Prostate gland (tissue), 2 donors: ENCODE measurements at regions not wholly inside any gene's neighbourhood (a gene's known extent, or its start where the extent isn't known, plus 50 kb on each side); places are given as distances from the start of the nearest gene placed in this dataset.

Experiments used
- DNase-seq: peaks from one replicate; pipeline ENCODE4 v3.0.0-alpha.2; 2019; ENCODE audit warnings: low spot score
- H3K27ac ChIP-seq, 2 donors: fragments of 200-600 bp; sonication (generic); 2 replicates each; pipeline ENCODE4 v1.5.1; 2017 to 2019
- H3K27me3 ChIP-seq: fragments of 200-600 bp; sonication (generic); replicated peaks from 2 replicates; pipeline ENCODE4 v1.5.1; 2019; ENCODE audit not compliant: insufficient read depth
- H3K36me3 ChIP-seq, 2 donors: fragments of 200-600 bp; sonication (generic); 1 replicate in 1 of 2; 2 replicates in 1 of 2; pipeline versions ENCODE4 v1.5.1 to v1.8.1; 2017 to 2019
- H3K4me1 ChIP-seq: fragments of 200-600 bp; sonication (generic); replicated peaks from 2 replicates; pipeline ENCODE4 v1.5.1; 2019
- H3K4me3 ChIP-seq, 2 donors: fragments of 200-600 bp; sonication (generic); 2 replicates each; pipeline ENCODE4 v1.5.1; 2017 to 2019
- H3K9me3 ChIP-seq: fragments of 200-600 bp; sonication (generic); 2 replicates; pipeline ENCODE4 v1.5.1; 2017
- POLR2A ChIP-seq: fragments of 450-650 bp; IDR thresholded peaks from one replicate; pipeline ENCODE4 v1.6.1; 2016; ENCODE audit warnings: antibody characterized with exemption, mild to moderate bottlenecking
- POLR2AphosphoS5 ChIP-seq: sonication (generic); formaldehyde crosslinking; IDR thresholded peaks from one replicate; pipeline ENCODE4 v1.6.1; 2017; ENCODE audit warnings: antibody characterized with exemption
- WGBS: methylation state at CpG from one replicate; pipeline ENCODE4 v1.1.5; 2018; 5-methylcytosine and 5-hydroxymethylcytosine counted together
- intact Hi-C: fragments of 100-400 bp; cut with DNase I; formaldehyde crosslinking; loops from one replicate; pipeline ENCODE4 v1.14.2; 2022
- TF ChIP-seq, protein P1 (sequence below), 4 experiments: fragments of 200-600 bp in 2 of 4; fragments of 450-650 bp in 2 of 4; sonication (generic) in 2 of 4; IDR thresholded peaks; 1 replicate in 3 of 4; 2 replicates in 1 of 4; pipeline ENCODE4 v1.5.1; 2016 to 2019; ENCODE audit warnings: antibody characterized with exemption in 4 of 4, mild to moderate bottlenecking in 2 of 4, moderate library complexity in 2 of 4

- no peaks in the 10 kb centered on the region for H3K4me1 ChIP-seq
- H3K27me3 ChIP-seq, result no peaks in the 10 kb centered on the region
- intact Hi-C loops, result no loop called here
- H3K36me3 ChIP-seq, result no peaks in the 10 kb centered on the region
- TF ChIP-seq, protein P1, sequence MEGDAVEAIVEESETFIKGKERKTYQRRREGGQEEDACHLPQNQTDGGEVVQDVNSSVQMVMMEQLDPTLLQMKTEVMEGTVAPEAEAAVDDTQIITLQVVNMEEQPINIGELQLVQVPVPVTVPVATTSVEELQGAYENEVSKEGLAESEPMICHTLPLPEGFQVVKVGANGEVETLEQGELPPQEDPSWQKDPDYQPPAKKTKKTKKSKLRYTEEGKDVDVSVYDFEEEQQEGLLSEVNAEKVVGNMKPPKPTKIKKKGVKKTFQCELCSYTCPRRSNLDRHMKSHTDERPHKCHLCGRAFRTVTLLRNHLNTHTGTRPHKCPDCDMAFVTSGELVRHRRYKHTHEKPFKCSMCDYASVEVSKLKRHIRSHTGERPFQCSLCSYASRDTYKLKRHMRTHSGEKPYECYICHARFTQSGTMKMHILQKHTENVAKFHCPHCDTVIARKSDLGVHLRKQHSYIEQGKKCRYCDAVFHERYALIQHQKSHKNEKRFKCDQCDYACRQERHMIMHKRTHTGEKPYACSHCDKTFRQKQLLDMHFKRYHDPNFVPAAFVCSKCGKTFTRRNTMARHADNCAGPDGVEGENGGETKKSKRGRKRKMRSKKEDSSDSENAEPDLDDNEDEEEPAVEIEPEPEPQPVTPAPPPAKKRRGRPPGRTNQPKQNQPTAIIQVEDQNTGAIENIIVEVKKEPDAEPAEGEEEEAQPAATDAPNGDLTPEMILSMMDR (IDR thresholded peaks at IDR 0.05), result no peak
- no peak for TF ChIP-seq POLR2AphosphoS5
- TF ChIP-seq POLR2A, result no peak
- H3K27ac ChIP-seq, result no peak overlapping the region
- H3K9me3 ChIP-seq, result no peaks in the 10 kb centered on the region
- 40% methylated on average over 1 of the region's 1 CpG for WGBS
- DNase-seq, result no peak
- no peak overlapping the region for H3K4me3 ChIP-seq
Measured at GRCh38 chr2:160908157-160908556, 252.1 kb upstream of the TANK start.

DNA sequence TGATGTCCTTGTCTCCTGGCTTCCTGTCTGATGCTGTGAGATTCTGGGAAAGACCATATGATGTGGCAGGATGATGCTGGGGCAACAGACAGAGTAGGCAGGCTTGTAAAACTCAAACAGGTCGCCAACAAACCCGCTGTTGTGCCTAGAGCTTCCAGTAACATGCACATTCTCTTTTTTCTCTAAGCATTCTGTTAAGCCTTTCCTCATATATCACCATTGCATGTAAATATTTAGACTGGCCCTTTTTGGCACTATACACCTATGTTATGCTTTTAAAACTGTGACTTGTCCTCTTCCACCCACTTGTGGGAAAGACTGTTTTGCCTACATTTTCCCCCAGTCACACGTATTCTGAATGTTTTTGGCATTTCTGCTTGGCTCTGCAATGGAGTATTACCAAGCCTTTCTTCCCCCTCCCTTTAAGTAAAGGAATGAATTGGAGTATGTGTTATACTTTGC is 250.4 kb upstream of the TANK start:
- Histone ChIP-seq H3K36me3 (no peaks in the 10 kb centered on the region), H3K27ac (no peak overlapping the region), H3K4me3 (no peak overlapping the region), H3K9me3 (no peaks in the 10 kb centered on the region), H3K4me1 (no peaks in the 10 kb centered on the region), H3K27me3 (no peaks in the 10 kb centered on the region)
- WGBS, result 34% methylated on average over 3 of the region's 3 CpGs
- no peak for DNase-seq
- no peak for TF ChIP-seq POLR2AphosphoS5
- no peak for TF ChIP-seq POLR2A
- TF ChIP-seq, protein P1 (IDR thresholded peaks at IDR 0.05), result no peak
- intact Hi-C loops, result no loop called here

GRCh38 chr2:160910681-160911080 is 249.5 kb upstream of the TANK start:
- Histone ChIP-seq H3K27me3 (no peaks in the 10 kb centered on the region), H3K4me3 (no peak overlapping the region), H3K4me1 (no peaks in the 10 kb centered on the region), H3K36me3 (no peaks in the 10 kb centered on the region), H3K9me3 (no peaks in the 10 kb centered on the region), H3K27ac (no peak overlapping the region)
- no peak for TF ChIP-seq POLR2A
- no peak for TF ChIP-seq POLR2AphosphoS5
- TF ChIP-seq, protein P1 (IDR thresholded peaks at IDR 0.05), result no peak
- no peak for DNase-seq
- WGBS, result 24% methylated on average over 2 of the region's 2 CpGs
- intact Hi-C loops, result no loop called here

- TF ChIP-seq POLR2A, result no peak
- H3K27ac ChIP-seq, result no peak overlapping the region
- DNase-seq, result no peak
Measured at GRCh38 chr2:160911258-160911657, 249.0 kb upstream of the TANK start.

DNA sequence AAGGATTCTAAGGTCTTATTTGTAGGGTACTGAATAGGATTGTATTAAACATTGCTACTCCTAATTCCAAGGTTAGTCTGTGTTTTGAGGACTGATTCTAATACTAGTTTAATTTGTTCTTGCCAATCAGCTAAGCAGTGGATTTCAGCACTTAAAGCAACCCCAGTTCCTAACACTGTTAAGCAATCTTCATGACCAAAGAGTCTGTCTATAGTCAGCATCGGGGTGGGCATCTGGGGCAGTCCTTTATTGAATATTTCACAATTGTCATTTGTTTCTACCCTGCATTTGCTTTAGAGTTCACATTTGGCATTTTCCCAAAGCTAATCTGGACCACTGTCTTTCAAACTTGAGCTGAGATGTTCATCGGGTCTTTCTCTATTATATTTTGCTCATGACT is 248.0 kb upstream of the TANK start:
- no peak for DNase-seq
- Histone ChIP-seq H3K9me3 (no peaks in the 10 kb centered on the region), H3K4me1 (no peaks in the 10 kb centered on the region), H3K27ac (no peak overlapping the region), H3K36me3 (no peaks in the 10 kb centered on the region), H3K27me3 (no peaks in the 10 kb centered on the region), H3K4me3 (no peak overlapping the region)
- TF ChIP-seq POLR2AphosphoS5 (no peak), POLR2A (no peak)
- TF ChIP-seq, protein P1 (IDR thresholded peaks at IDR 0.05), result no peak
- WGBS, result 66% methylated on average over 2 of the region's 2 CpGs
- intact Hi-C loops, result no loop called here

More at GRCh38 chr2:160911258-160911657, 249.0 kb upstream of the TANK start:
- Histone ChIP-seq H3K9me3 (no peaks in the 10 kb centered on the region), H3K4me1 (no peaks in the 10 kb centered on the region), H3K36me3 (no peaks in the 10 kb centered on the region), H3K27me3 (no peaks in the 10 kb centered on the region), H3K4me3 (no peak overlapping the region)
- 62% methylated on average over 1 of the region's 1 CpG for WGBS
- intact Hi-C loops, result no loop called here
